GM12865 (cell line): ENCODE measurements at regions not wholly inside any gene's neighbourhood (a gene's known extent, or its start where the extent isn't known, plus 50 kb on each side); places are given as distances from the start of the nearest gene placed in this dataset.
A peak's percentile ranks its signal among the peaks of the same experiment; 100 is the strongest.

ENCODE experiments used
- DNase-seq: peaks from one replicate; pipeline ENCODE4 v3.0.0; 2010; ENCODE audit warnings: low read depth
- H3K4me3 ChIP-seq: 2 replicates; pipeline ENCODE4 v1.5.1; 2011; ENCODE audit warnings: mild to moderate bottlenecking, low read depth, low read length, control low read depth
- CTCF ChIP-seq: IDR thresholded peaks from 2 replicates; pipeline ENCODE4 v1.5.1; 2011; ENCODE audit warnings: low read length, control low read depth, low read depth, inconsistent platforms; ENCODE audit not compliant: insufficient read depth; ENCODE audit errors: missing control alignments

DNA sequence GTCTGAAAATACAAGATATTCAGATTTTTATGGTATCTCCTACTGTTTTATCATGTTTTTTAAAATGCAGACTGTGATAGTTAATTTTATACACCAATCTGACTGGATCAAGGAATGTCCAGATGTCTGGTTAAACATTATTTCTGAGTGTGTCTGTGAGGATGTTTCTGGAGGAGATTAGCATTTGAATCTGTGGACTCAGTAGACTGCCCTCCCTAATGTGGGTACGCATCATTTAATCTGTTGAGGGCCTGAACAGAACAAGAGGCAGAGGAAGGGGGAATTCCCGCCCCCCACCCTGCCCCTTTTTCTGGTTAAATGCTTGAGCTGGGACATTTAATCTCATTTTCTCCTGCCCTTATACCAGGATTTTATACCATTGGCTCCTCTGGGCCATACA, 72.1 kb downstream of the AVPR1A start:
- no peak for TF ChIP-seq CTCF

GRCh38 chr12:63075376-63076060, 75.5 kb downstream of the AVPR1A start:
- DNase-seq = no peak
- TF ChIP-seq CTCF = no peak
- H3K4me3 ChIP-seq = no peak overlapping the region

More for the DNA sequence above, 72.1 kb downstream of the AVPR1A start:
- no peak for DNase-seq
- H3K4me3 ChIP-seq = no peak overlapping the region

DNA sequence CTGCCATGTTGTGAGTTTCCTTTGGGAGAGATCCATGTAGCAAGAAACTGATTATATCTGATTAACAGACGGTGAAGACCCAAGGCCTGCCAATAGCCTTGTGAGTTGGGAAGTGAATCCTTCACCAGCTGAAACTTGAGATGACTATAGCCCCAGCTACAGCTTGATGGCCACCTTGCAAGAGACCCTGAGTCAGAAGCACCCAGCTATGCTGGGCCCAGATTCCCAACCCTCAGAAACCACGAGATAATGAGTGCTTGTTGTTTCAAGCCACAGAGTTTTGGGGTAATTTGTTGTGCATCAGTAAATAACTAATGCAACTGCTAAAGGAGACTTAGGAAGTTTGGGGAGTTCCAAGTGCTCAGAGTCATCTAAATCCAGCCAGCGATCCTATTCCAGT, 80.3 kb downstream of the AVPR1A start:
- no peak for TF ChIP-seq CTCF
- no peak for DNase-seq
- H3K4me3 ChIP-seq = no peak overlapping the region

DNA sequence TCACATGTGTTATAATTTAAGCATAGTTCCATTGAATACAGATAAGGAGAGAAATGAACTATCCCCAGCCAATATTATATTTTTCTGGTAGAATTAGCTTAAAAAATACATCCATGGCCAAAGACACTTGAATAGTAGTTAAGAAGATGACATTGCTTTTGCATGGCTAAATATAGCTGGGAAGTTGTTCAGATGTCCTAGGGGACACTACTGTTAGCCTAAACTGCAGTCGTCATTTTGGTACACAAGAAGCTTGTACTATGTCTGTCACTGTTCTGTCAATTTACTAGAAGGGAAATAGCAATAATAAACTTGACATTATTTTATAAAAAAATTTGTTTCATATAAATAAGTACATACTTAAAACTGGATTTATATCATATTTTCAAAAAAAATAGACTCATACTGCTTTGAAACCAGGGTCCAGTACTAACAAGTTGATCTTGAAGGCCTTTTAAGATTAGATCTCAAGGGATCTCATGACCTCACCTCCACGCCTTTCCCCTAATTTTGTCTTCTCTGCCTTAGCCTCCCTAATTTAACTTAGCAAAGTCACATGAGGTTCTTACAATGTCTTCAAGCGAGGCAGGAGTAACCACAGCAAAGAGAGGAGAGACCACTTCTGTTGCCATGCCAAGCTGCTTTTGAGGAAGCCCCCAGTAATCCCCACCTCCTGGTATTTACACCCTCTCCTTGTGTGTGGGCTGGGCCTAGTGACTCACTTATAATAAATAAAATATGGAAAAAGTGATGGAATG, 81.0 kb downstream of the AVPR1A start:
- no peak for DNase-seq
- H3K4me3 ChIP-seq = no peak overlapping the region
- no peak for TF ChIP-seq CTCF

- H3K4me3 ChIP-seq = no peak overlapping the region
- TF ChIP-seq CTCF = peak; percentile 32
- DNase-seq = peak; percentile 57
Measured at GRCh38 chr12:63068857-63069442, 82.1 kb downstream of the AVPR1A start.

DNA sequence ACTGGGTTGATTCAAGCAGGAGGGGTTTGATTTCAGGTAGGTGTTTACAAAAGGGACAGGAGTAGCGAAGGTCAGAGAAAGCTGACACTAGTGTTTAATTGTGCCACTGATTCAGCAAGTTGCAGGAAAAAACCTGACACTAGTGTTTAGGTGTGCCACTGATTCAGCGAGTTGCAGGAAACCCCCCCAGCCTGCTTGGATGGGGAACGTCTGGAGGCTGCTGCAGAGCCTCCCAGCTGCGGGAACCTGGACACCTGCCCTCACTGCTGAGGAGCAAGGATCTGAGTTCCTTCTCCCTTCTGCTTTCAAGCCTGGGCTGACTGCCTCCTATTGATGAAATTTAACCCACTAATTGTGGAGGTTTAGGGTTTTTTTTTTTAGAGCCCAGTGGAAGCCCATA, 84.2 kb downstream of the AVPR1A start:
- no peak for DNase-seq
- TF ChIP-seq CTCF = no peak
- H3K4me3 ChIP-seq = no peak overlapping the region
